ENCODE measurements at regions not wholly inside any gene's neighbourhood (a gene's known extent, or its start where the extent isn't known, plus 50 kb on each side); places are given as distances from the start of the nearest gene placed in this dataset.

DNA sequence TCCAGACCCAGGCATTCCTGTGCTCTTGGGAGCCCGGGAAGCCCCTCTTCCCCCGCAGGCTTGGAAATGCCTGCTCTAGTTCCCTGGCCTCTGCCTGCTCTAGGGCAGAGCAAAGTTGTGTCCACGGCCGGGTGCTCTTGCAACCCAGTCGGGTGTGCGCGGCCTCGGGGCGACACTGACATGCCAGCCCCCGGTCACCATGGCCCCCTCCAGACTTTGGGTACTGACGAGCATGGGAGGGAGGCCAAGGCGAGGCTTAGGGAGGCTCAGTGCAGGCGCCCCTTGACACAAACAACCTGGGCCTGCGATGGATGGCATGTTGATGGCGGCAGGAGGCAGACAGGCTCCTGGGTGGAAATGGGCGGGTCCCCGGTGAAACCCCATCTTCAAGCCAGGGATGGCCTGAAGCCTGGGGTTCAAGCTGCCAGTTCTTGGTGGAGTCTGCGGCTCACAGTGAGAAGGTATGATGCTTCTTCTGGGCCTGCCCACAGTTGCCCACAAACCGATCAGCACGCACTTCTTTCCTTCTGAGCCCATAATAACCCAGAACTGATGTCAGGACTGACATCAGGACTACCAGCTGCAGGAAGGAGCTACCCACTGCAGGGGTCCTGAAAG is 689.9 kb downstream of the DSC3 start:
- DNase-seq (ENCODE audit: low read depth, low spot score): no peak

DNA sequence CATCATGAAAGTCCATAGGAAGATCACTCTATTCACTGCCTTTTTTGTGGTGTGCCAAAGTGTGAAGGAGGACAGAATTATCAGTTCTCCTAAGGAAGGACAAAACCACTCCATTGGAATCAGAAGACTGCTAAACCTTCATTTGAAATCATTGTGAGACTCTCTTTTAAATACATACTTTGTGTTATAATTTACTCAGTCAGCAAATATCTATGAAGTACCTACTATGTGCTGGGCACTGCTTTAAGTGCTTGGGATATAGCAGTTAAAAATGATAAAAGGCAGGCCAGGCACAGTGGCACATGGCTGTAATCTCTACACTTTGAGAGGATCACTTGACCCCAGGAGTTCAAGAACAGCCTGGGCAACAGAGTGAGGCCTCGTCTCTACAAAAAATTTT is 692.3 kb downstream of the DSC3 start:
- no peak for DNase-seq (ENCODE audit: low read depth, low spot score)

DNA sequence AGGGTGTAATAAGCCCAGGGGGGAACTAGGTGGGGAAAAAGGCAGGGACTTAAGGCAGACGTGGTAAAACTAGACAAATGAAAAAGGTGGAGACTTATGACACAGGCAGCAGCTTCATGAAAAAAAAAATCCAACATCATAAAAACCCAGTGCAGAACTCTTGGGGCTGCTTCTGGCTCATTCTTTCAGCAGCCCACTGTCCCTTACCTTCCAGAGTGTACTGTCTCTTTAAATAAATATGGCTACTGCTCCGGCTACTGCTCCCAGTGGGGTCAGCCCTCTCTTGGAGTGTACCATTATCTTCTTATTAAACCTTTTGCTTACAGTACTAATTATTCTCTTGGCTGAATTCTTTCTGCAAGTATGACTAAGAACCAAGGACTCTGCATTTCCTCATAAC is 699.5 kb downstream of the DSC3 start:
- no peak for DNase-seq (ENCODE audit: low read depth, low spot score)

DNA sequence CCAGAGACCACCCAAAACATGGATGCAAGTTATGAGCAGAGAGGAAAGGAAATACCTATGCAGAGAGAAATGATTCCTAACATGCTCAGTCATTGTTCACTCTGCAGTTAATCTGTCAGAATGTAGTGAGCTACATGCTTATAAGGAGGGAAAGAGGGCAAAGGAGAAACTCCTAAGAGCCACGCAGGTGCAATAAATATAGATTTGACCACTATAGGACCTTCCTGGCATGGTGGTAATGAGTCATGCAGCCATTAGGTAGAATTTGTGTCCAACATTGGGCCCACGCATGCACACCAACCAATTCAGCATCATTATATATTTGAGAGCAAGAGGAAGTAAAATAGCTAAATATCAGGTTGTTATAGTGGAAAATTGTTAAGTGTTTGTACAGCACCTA is 699.9 kb downstream of the DSC3 start:
- no peak for DNase-seq (ENCODE audit: low read depth, low spot score)

DNA sequence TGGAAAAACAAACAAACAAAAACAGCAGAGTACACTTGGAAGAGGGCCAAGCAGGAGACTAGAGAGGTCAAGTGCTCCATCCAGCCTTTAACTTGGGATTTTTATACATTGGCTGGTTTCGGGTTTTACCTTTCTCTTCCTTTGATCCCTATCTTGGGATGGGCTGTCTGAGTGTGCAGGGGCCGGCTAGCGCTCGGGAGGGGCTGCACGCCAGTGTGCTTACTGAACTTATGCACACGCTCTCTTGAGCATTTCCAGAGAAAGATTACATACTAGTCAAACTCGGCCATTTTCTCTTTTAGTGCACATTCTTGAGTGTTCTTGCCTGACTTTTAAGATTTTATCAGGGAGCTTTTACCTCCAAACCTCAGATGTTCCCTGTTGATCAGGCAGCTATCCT is 707.8 kb downstream of the DSC3 start:
- DNase-seq (ENCODE audit: low read depth, low spot score): no peak

DNA sequence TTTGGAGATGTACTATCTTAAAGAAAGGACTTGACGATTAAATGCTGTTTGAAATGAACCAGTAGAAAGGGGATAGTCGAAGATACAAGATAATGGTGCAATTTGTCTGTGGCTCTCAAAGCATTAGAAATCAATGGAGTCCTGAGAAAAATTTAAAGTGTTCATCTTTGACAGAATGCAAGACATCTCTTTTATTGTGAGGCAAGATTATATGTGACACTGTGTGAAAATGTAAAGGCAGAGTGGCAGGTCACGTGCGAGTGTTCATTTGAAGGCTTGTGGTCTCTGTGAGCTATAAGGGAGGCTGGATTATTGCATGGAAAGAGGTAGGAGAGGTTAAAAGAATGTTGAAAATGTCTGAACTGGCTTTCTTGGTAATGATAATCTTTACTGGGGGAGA is 709.2 kb downstream of the DSC3 start:
- no peak for DNase-seq (ENCODE audit: low read depth, low spot score)

DNA sequence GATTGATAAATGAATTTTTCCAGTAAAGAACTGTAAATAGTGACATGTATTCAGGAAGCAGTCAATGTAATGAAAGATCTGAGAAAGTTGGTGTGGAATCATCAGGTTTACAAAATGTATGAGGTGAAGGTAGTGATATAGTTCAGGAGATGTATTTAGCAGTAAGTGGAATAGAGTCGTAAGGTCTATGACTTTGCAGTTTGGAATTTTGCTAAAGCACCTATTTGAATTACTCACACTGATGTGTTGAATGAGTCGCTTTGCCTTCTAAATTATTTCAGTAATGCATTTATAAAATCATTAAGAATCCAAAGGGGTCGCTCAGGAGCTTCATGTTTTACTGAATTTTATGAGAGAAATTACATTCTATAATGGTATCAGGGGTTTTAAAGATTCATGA is 713.7 kb downstream of the DSC3 start:
- DNase-seq (ENCODE audit: low read depth, low spot score): no peak

DNA sequence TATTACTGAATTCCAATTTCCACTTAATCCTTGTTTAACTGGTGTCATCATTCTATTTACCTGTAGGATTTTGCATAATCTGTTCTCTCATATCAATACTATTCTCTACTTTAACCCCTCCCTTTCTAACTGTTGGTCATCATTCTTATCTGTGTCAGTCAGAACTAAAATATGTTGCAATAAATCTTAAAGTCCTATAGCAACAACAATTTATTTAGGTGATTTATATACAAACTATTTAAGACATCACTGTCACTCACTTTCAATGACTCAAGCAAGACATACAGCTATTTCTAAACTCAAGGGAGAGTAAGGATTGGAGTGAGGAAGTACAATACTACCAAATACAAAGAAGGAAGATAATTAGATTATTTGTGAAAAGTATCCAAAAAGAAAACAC is 740.4 kb downstream of the DSC3 start:
- DNase-seq (ENCODE audit: low read depth, low spot score): no peak

DNA sequence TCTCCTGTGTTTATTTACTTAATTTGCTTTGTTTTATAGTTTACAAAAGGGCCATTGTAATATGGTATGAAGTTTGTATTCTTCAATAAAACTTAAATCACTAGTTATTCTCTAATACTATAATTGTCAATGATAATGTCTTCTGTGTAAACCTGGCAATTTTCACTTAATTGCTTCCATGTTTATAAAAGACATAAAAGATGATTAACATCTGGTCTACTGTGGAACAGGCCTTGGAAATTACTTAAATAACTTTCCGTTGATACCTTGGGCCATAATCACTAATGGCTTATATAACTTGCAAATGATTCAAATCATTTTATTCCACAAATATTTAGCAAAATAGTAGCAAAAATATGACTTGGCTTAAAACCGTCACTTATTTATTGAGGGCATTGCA is 743.8 kb downstream of the DSC3 start:
- DNase-seq (ENCODE audit: low read depth, low spot score): no peak

DNA sequence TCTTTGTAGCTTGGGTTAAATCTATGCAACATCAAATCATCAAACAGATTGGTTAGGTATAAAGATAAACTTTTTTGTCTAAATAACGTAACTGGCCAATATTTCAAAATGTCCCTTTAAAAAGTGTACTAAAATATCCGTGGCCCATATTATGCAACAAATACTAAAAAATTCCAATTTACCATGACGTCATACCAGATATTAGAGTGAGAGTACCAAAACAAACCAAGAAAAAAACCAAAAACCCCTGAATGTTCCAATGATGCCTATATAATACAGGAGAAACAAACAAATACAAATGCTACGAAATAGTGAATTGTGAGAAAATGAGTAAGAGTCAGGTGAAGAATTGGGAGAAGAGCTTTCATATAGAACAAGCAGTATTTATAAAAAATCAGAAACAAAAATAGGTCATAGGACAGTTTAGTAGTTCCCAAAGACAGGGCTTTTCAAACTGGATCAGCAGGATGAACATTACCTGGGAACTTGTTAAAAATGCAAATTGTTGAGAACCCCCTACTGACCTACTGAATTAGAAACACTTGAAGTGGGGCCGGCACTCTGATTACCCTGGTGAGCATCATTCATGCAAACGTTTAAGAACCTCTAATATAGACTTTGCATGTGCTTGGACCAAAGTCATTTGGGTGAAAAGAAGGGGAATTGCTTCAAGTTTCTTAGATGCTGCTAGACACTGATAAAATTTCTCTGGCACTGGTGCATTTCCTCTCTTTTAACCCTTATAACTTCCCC is 753.7 kb downstream of the DSC3 start:
- DNase-seq (ENCODE audit: low read depth, low spot score): peak; percentile 5

DNA sequence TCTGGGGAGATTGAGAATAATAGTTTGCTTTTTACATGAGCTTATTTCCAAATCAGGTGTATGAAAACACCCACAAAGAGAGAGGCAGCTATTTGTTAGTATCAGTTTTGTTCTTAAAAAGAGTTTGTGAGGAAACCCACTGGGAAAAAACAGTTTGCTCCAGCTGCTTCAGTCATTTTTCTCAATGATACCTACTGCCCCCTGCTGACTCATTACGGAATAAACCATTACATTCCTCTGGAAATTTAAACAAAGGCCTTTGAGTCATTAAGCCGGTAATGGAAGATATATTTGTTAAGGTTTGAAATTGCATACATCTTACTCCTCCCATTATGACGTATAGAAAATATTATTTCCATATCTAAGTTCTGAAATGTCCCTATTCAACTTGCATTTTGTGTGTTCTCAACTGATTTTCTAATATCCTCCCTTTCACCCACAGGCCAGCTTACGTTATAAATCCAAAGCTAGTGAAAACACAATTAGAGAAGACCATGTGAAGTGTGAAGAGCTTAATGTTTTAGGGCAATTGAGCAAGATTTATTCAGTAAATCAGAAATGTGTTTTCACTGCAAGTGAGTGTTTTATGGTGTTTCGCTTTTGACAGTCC is 761.6 kb downstream of the DSC3 start:
- DNase-seq (ENCODE audit: low read depth, low spot score): peak; percentile 7

DNA sequence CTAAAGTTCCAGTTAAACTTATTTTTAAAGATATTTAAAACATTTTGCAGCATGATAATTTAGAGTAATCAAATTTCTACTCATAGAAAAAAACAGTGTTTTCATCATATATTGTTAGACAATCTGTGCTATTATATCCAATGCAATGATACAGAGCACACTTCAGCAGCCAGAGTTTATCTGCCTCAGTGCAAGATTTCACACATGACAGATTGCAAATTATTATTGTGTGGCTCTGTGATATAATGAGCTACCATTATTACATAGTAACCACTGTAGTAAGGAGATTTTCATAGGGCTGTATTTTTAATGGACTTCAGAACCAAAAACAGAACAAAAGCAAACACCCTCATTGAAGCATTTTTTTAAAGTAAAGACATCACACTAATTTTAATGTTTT is 762.4 kb downstream of the DSC3 start:
- no peak for DNase-seq (ENCODE audit: low read depth, low spot score)

DNA sequence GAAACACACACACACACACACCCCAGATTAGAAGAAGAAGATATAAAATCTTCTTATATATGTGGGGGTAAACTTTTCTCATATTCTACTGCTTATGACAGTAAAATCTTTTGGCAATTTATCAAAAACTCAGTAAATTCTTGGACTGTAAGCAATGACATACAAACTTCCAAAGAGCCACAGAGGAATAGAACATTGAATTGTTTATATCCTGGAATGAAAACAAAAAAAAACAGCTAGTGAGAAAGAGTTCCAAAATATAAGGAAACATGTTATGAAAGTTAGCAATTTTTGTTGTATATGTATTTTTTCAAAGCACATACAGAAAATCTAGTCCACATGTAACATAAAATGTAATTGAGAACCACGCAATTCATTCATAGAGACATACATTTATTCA is 764.9 kb downstream of the DSC3 start:
- no peak for DNase-seq (ENCODE audit: low read depth, low spot score)

DNA sequence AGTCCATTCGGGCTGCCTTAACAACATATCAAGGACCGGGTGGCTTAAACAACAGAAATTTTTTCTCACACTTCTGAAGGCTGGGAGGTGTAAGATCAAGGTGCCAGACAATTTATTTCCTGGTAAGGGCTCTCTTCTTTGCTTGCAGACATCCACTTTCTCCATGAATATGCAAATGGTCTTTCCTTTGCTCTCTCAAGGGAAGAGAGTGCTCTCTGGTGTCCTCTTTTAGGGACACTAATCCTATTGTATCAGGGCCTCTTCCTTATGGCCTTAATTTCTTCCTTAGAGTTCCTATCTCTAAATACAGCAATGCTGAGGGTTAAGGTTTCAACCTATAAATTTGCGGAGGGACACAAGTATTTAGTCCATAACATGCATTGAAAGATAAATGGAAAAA is 770.8 kb downstream of the DSC3 start:
- DNase-seq (ENCODE audit: low read depth, low spot score): peak; percentile 20

DNA sequence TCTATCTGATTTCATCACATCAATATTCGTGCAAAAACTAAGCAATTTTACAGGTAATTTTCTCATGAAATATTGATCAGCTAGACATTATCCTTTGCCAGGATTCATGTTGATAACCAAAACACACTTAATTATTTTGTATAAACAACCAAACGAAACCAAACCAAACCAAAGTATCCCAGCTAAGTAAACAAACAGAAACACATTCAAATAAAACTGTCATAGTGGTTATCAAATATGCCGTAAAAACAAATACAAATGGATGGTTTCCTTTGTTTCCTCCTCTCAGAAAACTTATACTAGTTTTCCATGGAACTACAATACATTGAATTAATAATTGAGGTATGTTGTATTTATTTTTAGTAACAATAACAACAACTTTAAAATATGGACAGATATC is 777.4 kb downstream of the DSC3 start:
- no peak for DNase-seq (ENCODE audit: low read depth, low spot score)

DNA sequence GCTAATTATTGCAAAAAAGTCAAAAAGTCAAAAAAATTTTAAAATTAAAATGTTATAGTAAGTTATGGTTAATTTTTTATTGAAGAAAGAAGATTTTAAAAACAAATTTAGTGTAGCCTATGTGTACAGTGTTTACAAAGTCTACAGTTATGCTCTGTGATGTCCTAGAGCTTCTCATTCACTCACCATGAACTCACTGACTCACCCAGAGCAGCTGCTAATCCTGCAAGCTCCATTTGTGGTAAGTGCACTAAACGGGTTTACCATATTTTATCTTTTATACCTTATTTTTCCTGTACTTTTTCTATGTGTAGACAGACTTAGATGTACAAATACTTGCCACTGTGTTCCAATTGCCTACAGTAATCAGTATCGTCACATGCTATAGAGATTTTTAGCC is 788.2 kb downstream of the DSC3 start:
- DNase-seq (ENCODE audit: low read depth, low spot score): no peak

DNA sequence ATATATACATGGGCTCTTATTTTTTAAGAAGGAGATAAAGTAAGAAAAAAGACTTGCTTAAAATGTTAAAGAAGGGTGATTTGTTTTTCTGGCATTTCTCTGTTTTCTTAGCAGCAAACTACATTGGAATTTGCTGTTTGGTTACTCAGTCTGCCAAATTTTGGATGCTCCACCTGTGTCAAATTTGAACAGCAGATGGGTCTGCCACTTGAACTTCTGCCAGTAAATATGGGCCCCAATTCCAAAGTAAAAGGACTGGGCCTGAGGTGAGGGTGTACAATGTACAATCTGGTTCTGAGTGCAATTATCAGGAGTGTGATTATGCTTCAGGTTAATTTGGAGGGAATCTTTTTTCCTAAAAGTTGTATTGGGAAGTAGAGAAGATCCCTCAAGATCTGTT is 794.5 kb downstream of the DSC3 start:
- no peak for DNase-seq (ENCODE audit: low read depth, low spot score)

DNA sequence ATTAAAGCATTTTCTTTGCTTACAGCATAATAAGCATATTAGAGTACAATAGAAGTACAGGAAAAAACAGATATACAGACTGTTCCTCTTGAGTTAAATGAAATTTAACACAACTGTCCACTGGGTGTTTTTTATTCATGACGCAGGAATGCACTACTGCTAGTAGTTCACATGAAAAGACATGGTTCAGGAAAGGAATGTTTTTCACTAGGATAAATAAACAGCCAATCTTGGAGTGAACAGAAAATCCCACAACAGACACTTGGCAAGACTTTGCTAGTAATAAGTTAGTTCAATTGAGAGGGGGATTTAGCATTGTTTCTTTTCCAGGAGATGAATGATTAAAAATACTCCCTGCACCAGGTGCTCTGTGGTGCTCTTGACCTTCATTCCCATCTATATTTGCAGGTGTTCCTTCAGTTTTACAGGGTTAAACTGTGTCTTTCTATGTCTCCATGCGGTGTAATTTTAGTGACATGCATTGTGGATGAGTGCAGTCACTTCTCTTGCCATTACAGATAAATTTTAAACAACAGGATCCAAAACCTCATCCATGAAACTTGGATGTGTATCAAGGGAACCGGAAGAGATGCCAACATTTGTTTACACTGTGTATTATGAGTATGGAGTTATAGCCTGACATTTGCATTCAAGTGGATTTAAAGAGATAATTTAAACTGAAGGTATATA is 796.6 kb downstream of the DSC3 start:
- DNase-seq (ENCODE audit: low read depth, low spot score): no peak

DNA sequence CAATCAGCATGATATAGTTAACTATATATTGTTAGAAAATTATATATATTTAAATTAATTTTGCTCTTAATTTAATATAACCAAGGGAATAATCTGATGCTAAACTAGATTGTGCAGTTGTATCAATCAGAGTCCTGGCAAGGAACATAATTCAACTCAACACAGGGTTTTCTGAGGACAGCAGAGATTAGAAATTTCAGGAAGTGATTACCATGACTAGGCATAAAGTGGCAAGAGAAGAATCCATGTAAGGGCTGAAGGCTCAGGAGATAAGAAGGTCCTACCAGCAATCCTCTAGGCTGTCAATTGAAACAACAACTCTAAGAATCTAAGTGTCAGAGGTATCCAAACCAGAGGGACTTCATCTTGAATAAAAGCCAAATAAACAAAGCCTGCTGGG is 807.8 kb downstream of the DSC3 start:
- DNase-seq (ENCODE audit: low read depth, low spot score): no peak

DNA sequence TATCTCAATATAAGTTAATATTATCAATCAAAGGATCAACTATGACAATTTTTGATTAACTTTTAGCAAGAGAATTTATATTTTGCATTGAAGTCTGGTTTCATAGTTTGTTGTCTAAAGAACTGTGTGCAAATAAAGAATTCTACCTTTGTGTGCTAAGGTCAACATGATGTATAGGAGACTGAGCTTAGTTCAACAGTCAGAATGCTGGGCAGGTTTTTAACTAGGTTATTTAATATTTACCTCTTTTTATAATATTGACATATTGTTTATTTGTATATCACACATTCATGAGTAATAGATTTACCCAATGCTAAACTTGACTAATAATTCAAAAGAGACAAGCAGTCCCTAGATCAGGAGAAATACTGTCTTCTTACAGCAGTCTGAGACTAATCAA is 831.4 kb downstream of the DSC3 start:
- no peak for DNase-seq (ENCODE audit: low read depth, low spot score)

DNA sequence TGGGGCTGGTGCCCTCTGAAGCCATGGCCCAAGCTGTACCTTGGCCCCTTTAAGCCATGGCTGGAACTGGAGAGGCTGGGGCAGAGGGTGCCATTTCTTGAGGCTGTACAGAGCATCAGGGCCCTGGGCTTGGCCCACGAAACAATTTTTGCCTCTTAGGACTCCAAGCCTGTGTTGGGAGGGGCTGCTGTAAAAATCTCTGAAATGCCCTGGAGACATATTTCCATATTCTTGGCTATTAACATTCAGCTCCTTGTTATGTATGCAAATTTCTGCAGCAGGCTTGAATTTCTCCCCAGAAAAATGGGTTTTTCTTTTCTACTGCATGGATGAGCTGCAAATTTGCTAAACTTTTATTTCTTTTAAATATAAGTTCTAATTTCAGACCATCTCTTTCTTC is 834.0 kb downstream of the DSC3 start:
- DNase-seq (ENCODE audit: low read depth, low spot score): no peak

DNA sequence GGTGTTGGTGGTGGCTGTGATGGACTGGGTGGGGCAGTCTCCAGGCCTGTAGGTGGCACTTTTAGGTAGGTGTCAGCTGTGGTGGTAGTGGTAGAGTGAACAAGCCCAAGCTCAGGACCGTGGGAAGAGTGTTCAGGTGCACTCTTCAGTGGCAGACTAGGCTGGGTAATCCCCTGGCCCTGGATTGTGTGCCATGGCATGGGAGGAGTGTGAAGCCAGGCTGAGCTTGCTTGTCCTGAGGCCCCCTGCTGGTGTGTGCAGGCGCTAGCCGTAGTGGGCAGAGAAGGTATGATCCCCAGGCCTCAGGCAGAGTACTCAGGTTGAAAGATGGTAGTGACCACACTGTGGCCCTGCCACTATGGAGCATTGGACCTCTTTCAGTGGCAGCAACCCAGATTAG is 850.3 kb downstream of the DSC3 start:
- no peak for DNase-seq (ENCODE audit: low read depth, low spot score)

DNA sequence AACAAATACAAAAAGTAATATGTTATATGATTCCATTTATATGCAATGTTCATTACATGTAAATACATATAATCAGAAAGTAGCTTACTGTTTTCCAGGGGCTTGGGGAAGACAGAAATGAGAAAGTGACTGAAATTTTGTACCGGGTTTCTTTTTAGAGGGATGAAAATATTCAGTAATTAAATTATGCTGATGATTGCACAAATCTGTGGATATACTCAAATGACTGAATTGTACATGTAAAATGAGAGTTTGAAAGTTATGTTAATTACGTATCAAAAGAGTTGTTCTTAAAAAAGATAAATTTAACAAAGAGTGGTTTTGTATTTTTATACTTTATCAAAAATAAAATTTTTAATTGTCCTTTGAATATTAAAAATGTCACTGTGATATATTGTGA is 856.3 kb downstream of the DSC3 start:
- DNase-seq (ENCODE audit: low read depth, low spot score): no peak
